ENCODE measurements at regions not wholly inside any gene's neighbourhood (a gene's known extent, or its start where the extent isn't known, plus 50 kb on each side); places are given as distances from the start of the nearest gene placed in this dataset.
"Not testable (repeated sequence)": the region's sequence is repeated elsewhere in the genome, so short reads cannot be mapped to it uniquely, and the experiment has no call there.

DNA sequence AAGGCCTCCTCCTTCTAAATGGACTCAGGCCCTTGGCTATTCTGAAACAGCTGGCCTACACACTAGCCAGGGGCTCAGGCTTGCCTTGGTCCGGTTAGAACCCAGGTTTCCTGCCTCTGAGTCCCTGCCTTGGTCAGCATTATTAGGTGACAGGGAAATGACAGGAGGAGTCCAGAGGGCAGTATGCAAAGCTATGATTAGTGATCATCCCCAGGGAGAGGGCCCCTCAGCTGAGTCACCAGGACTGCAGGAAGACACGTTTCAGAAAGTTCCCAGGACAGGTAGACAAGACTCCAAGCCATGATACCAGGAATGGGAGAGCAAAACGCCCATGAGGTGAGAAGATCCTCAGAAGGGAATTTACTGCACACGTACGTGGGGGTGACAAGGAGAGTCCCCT is 301.1 kb upstream of the COBL start:
- no peak for DNase-seq (ENCODE audit: low read depth)

DNA sequence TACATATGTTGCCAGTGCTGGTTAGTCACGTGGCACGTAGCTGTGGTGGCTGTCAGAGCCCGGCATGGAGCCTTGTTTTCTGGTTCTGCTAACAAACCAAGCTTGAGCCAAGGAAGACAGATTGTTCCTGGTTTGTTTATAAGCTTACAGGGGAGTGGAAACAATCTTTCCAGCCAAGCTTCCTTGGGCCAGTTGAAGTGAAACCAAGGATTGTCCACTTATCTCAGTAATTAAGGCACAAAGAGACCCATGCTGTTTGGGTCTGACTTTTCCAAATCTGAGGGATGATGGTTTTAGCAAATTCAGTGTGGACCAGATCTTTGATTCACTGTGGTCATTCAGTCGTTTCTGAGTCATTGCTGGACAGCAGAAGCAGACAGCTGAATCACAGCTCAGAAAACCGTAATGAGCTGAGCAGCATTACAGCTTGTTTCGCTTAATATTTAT is 297.3 kb upstream of the COBL start:
- DNase-seq (ENCODE audit: low read depth): no peak

DNA sequence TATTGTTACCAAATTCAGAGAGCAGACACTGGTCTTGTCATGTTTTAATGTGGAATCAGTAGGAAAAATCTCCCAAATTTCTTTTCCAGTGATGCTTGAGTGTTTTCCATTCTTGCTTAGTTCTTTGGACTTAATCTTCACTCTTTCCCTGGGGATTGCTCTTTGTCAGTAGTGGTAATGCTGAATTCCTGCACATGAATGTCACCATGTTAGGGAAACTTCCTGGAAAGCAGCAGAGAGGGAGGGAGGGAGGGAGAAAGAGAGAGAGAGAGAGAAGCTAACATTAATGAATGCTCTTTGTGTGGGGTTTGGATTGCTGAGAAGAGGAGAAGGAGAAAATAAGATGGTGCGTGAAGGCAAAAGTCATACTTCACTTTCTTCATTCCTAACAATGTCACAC is 295.3 kb upstream of the COBL start:
- no peak for DNase-seq (ENCODE audit: low read depth)

DNA sequence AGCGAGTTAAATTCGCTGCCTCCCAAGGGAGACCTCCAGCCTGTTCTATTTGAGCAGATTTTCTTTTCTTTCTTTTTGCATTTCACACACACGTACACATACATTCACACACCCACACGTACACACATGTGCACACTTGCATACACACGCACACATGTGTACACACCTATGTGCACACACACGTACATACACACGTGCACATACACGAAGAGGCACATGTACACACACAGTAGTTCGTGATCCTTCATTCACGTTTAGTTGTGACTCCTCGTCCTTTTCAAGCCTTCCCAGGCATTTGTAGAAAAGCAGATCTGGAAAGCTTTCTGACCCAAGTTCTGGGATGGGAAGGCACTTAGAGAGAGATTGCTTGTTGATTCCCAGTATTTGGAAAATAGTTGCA is 290.8 kb upstream of the COBL start:
- DNase-seq (ENCODE audit: low read depth): no peak

DNA sequence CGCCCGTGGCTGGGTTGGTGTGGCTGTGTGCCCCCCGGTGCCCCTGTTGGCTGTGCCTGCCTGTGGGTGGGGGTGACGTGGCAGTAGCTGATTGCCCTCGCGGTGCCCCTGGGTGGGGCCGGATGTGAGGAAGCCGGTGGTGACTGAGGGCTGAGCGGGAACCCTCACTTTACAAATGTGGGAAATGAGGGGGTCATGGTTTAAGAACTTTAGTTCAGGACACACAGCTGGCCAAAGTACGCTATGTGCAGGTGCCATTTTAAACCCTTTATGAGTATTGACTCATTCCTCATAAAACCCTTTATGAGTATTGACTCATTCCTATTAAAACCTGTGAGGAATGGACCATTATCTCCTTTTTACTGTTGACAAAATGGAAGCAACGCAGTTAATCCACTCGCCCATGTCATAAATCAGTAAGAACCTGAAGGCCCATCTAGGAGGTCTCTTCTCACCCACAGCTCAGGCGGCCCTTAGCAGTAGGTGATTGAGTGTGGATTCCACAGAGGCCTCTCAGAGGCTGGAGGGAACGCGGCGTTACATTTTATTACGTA is 290.1 kb upstream of the COBL start:
- DNase-seq (ENCODE audit: low read depth): no peak

DNA sequence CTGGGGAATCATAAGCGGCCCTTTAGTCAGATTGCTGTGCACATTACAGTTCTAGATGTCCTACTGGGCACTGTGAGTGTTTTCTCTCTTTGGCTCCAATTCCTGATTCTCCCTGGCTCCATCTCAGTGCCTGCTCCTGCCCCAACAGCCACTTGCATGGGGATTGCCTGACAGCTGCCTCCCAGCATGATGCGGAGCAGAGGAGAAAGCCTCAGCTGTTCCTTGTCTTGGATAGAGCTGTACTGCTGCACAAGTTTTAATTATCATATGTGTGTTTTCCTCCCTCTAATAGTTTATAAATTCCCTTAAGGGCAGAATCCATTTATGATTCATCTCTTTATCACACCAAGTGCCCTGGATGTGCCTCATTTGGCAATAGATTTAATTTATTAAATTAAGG is 285.8 kb upstream of the COBL start:
- no peak for DNase-seq (ENCODE audit: low read depth)

DNA sequence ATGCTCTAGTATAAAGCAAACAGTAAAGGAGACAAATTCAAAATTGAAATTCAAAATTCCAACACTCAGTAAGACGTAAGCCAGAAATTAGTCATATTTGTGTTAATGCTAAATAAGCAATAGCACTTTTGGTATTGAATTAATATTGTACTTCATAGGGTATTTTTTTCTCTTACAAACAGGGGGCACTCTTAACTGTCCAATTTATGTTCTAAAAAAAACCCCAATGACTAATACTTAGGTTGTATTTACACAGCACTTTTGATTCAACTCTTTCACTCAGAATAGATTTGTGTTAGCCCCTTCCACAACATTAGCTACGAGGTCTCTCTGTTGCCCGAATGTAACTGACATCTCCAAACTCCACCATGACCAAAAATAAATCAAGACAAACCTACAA is 284.9 kb upstream of the COBL start:
- no peak for DNase-seq (ENCODE audit: low read depth)

DNA sequence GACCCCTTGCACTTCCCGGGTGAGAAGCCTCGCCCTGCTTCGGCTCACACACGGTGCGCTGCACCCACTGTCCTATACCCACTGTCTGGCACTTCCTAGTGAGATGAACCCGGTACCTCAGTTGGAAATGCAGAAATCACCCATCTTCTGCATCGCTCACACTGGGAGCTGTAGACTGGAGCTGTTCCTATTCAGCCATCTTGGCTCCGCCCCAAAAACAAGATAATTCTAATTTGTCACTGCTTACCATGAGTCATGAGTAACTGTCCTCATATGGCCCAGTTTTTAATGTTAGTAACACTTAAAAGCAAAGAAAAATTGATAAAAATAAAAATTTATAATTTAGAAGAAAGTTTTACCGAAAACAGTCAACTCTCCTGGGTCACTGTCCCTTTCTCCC is 283.3 kb upstream of the COBL start:
- not testable (repeated sequence) for DNase-seq (ENCODE audit: low read depth)

DNA sequence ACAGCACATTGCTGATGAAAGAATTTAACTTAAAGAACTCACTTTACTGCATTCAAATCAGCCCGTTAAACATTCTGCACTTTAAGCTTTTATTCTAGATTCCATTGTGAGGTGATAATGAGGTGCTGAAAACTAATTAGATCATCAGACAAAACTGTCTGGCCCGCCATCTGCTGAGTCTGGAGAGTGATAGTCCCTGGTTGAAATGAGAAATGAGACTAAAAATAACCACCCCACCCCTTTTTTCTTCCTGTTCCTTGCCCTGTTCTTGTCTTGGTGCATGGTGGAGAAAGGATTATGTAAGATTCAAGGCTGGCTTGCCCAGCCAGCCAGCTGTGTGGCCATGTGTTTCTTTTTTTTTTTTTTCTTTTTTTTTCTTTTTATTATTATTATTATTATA is 277.0 kb upstream of the COBL start:
- DNase-seq (ENCODE audit: low read depth): no peak

DNA sequence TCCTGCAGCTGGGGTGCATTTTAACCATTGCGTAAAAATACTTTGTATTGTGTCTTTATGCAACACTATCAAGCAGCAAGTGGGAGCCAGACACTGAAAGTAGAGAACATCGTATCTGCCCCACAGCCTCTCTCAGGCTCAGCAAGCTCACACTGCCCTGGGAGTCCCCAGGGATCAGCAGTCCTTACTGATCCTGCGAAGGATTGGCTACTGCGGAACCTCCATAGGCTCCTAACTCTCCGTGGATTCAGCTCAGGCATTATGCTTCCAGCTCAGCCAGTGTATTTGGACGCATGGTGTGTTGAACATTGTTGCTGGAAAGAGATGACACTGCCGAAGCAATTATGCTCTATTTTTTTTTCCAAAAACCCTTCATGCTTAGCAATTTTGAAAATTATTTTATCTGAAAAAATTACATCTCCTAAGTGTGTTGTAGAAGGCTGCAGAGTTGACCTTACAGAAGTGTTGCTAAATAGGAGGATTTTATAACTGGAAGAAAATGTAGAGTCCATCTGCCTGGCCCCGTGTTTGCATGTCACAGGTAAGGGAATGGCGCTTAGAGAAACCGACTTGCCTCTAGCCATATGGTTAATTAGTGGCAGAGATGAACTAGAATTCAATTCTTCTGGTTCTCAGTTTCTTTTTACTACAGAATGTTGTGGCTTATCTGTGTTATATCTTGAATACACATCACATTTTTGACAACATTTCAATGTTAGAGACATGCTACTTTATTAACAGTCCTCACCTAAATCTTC is 276.4 kb upstream of the COBL start:
- DNase-seq (ENCODE audit: low read depth): no peak

DNA sequence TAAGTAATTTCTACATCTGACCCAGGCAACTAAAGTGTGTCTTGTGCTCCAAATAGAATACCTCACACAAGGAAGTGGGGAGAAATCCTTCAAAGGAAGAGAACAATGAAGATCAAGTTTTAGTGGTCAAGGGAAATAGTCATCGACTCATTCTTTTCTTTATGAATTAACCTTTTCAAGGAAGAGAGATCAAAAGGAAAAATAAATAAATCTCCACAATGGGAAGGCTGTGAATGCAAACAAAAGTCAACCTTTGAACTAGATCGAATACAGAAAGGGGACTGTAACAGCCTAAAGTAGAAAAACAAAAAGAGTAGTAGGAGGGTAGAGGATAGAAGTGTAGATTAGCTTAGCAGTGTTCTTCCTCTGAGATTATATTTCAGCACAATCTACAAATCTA is 274.6 kb upstream of the COBL start:
- DNase-seq (ENCODE audit: low read depth): no peak

DNA sequence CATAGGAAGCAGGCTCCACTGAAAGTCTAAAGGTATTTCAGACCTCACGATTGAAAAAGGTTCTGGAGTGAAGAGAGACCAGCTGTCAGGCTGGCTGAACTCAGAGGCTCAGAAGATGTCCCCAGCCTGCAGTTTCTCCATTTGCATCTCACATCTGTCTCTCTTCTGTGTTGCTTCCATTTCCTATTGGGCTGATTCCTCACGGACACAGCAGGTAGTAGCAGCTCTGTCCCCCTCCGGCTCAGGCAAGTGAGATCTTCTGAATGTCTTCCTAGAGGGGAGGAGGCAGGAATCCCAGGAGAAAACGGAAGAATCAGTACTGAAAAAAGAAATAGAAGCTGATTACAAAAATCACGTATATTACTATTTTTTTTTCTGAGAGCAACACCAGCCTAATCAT is 274.1 kb upstream of the COBL start:
- no peak for DNase-seq (ENCODE audit: low read depth)

DNA sequence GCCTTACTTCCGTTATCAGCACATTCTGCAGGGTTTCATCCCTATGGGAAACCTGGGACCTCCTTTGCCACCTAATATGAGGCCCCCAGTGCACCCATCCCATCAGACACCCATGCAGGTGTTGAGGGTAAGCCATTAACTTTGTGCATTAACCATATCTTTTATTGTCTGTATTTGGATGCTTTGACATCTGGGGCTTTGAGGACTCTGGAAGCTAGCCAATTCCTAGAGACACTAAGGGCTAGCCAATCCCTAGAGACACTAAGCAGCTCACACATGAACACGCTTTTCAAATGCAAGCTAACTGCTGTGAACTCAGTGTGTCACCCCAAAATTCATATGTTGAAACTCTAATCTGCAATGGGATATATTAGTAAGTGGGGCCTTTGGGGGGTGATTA is 272.5 kb upstream of the COBL start:
- no peak for DNase-seq (ENCODE audit: low read depth)

DNA sequence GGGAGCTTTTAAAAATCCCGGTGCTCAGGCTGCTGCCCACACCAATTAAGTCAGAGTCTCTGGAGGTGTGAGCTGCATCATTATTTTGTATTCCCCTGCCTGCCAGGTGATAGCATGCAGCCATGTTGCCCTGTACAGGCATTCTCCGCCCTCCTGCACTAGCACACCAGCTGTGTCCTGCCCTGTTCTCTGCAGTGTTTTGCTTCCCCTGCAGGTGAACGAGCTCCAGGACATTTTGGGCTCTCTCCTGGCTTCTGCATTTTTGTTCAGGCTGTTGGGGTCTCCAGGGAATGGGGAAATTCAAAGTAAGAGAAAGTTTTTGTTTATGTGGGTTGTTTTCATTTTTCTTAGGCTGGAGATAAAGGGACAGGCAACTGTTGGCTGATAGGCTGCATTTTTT is 271.0 kb upstream of the COBL start:
- DNase-seq (ENCODE audit: low read depth): no peak

DNA sequence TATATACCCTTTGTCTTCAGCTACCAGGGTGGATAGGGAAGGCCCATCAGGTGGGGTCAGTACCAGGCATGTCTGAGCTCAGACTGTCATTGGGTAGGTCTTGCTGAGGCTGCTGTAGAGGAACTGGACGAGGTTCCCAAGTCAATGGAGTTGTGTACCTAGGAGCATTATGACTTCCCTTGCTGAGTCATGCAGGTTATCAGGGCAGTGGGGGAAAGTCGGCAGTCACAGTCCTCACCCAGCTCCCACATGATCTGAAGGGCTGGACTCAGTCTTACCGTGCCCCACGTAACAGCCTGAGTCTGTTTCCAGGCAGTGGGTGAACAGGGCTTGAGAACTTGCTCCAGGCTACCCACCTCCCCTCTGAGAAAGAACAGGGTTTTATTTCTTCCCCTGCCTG is 260.8 kb upstream of the COBL start:
- DNase-seq (ENCODE audit: low read depth): no peak

DNA sequence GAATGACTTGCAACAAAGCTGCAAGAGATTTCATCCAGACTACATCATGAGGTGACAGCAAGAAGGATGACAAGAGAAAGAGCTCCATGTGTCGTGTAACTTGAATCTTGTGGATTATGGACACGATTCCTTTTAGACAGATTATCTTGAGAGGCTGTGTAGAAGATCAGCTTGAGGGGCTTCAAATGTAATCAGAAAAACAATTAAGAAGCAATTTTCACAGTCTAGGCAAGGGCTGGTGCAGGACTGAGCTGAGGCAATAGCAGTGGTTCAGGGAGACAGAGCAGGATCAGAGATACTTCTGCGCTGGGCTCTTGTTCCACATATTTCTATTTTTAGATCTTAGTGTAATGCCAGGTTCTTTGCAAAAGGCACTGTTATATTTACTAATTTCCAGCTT is 253.0 kb upstream of the COBL start:
- DNase-seq (ENCODE audit: low read depth): no peak

DNA sequence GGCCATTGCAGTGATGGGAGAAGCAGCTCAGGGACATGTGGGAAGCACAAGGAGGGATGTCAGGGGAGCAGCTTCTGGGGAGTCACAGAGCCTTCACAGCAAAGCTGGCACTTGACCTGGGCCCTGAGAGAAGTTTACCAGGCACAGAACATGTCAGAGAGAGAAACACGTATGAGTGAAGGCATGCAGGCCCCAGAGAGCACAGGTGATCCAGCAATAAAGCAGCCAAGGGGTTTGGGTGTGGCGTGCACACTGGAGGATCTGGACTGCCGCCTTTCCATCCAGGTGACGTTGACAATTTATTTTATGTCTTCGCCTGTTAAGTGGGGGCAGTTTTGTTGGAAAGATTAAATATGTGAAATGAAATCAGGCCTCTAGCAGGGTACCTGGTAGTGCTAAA is 252.6 kb upstream of the COBL start:
- DNase-seq (ENCODE audit: low read depth): no peak

DNA sequence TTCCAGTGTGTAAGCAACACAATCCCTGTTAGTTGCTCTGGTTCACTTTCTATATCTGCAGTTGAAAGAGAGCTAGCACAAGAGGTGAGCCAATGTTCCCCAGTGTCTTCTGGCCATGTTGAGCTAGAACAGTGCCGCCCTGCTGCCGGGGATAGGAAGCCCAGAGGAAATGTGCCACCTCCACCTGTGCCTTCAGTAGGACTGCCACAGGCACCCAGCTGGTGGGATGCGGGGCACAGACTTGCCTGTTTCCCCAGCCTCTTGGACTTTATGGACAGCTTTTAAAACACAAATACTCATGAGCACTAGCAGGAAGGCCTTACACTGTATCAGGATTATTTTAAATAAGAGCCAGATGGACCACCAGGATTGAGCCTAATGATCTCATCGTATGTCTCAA is 234.5 kb upstream of the COBL start:
- no peak for DNase-seq (ENCODE audit: low read depth)

DNA sequence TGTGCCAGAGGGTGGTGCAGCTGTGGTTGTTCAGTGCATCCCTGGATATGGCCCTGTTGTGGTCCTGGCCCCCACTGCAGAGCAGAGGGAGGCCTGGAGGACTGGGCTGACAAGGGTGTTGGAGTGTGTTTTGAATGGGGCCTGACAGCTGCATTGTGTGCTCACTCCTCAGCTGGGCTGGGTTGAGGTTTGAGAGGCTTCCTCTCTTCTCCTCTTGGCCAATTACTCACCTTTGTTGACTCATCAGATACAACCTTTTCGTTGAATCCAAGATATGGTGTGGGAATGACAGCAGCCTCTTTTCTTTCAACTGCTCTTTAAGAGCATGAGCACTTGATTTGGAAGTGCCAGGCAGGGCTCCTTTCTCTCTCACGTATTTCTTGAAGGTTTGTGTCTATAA is 228.5 kb upstream of the COBL start:
- DNase-seq (ENCODE audit: low read depth): no peak

DNA sequence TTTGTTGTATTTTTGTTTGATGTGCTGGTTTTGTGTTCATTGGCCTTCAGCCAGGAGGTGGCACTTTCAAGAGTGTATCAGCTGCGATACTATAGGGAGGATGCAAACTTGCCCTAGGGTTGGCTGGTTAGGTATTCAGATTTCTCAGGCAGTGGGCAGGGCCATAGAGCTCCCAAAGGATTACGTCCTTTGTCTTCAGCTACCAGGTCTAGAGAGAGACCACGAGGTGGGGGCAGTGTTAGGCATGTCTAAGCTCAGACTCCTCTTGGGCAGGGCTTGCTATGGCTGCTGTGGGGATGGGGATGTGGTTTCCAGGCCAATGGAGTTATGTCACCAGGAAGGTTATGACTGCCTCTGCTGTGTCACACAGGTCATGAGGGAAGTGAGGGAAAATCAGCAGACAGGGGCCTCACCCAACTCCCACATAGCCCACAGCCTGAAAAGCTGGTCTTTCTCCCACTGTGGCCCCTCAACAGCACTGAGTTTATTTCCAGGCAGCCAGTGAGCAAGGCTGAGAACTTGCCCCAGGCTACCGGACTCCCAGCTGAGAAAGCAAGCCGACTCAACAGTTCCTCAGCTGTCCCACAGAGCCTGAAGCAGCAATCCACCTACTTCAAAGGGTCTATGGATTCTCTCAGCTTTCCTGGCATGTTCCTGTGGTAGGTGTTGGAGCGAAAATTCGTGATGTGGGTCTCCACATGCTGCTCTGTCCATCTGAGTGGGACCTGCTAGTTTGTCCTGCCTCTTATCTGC is 227.4 kb upstream of the COBL start:
- no peak for DNase-seq (ENCODE audit: low read depth)

DNA sequence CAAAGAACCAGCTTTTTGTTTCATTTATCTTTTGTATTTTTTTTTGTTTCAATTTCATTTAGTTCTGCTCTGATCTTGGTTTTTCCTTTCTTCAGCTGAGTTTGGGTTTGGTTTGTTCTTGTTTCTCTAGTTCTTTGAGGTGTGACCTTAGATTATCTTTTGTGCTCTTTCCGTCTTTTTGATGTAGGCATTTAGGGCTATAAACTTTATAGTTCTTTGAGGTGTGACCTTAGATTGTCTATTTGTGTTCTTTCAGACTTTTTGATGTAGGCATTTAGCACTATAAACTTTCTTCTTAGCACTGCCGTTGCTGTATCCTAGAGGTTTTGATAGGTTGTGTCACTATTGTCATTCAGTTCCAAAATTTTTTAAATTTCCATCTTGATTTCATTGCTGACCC is 224.3 kb upstream of the COBL start:
- not testable (repeated sequence) for DNase-seq (ENCODE audit: low read depth)

DNA sequence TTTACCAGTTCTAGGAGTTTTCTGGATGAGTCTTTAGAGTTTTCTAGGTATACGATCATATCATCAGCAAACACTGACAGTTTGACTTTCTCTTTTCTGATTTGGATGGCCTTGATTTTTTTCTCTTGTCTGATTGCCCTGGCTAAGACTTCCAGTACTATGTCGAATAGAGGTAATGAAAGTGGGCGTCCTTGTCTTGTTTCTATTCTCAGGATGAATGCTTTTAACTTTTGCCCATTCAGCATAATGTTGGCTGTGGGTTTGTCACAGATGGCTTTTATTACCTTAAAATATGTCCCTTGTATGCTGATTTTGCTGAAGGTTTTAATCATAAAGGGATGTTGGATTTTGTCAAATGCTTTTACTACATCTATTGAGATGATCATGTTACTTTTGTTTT is 223.2 kb upstream of the COBL start:
- DNase-seq (ENCODE audit: low read depth): no peak

DNA sequence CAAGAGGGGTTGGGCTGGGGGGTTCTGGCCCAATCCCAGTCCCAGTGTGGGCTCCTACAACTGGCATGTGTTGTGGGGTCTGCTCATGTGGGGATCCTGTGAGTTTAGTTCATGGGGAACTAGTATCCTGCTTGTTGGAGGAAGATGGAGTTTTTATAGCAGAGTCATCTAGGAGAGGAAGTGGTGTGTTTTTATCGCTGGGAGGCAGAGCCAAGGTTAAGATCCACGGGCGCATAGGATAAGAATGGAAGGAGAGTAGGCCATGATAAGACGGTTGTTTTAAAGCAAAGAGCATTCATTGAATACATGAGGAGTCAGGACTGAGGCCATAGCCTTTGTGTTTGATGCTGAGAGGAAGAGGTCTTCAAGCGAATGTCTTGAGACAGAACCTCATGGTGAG is 211.6 kb upstream of the COBL start:
- DNase-seq (ENCODE audit: low read depth): no peak
